SW 1271 (cell line): ENCODE measurements at regions not wholly inside any gene's neighbourhood (a gene's known extent, or its start where the extent isn't known, plus 50 kb on each side); places are given as distances from the start of the nearest gene placed in this dataset.
A peak's percentile ranks its signal among the peaks of the same experiment; 100 is the strongest.

Source experiments
- DNase-seq, 2 experiments: peaks; one replicate each; lab custom pipeline; 2025; lab: John Stamatoyannopoulos, UW

- DNase-seq, result no peak
Observed at GRCh38 chr12:30827101-30828066, 72.6 kb upstream of the CAPRIN2 start.

- DNase-seq, result no peak
Observed at GRCh38 chr12:30826276-30826675, 71.5 kb upstream of the CAPRIN2 start.

GRCh38 chr12:30825341-30825740 lies 70.6 kb upstream of the CAPRIN2 start:
- no peak for DNase-seq

GRCh38 chr12:30824311-30824710 lies 69.6 kb upstream of the CAPRIN2 start:
- no peak for DNase-seq

GRCh38 chr12:30823764-30824163 lies 69.0 kb upstream of the CAPRIN2 start:
- DNase-seq, result no peak

GRCh38 chr12:30823156-30823699 lies 68.5 kb upstream of the CAPRIN2 start:
- DNase-seq, result no peak

GRCh38 chr12:30822385-30823155 lies 67.8 kb upstream of the CAPRIN2 start:
- DNase-seq, result no peak

- no peak for DNase-seq
Observed at GRCh38 chr12:30820406-30820946, 65.7 kb upstream of the CAPRIN2 start.

GRCh38 chr12:30818562-30818961 lies 63.8 kb upstream of the CAPRIN2 start:
- no peak for DNase-seq

GRCh38 chr12:30816742-30817465 lies 62.2 kb upstream of the CAPRIN2 start:
- no peak for DNase-seq

- DNase-seq, result no peak
Observed at GRCh38 chr12:30814295-30814655, 59.5 kb upstream of the CAPRIN2 start.

- no peak for DNase-seq
Observed at GRCh38 chr12:30813525-30814294, 59.0 kb upstream of the CAPRIN2 start.

GRCh38 chr12:30811966-30812365 lies 57.2 kb upstream of the CAPRIN2 start:
- DNase-seq, result no peak

GRCh38 chr12:30810918-30811317 lies 56.2 kb upstream of the CAPRIN2 start:
- DNase-seq, result no peak

- no peak for DNase-seq
Observed at GRCh38 chr12:30807695-30808034, 52.9 kb upstream of the CAPRIN2 start.

GRCh38 chr12:30806989-30807694 lies 52.4 kb upstream of the CAPRIN2 start:
- DNase-seq, result peak; percentile 57 to 81

GRCh38 chr12:30805959-30806358 lies 51.2 kb upstream of the CAPRIN2 start:
- DNase-seq, result no peak
